NCI-H2196 (cell line): ENCODE measurements at regions not wholly inside any gene's neighbourhood (a gene's known extent, or its start where the extent isn't known, plus 50 kb on each side); places are given as distances from the start of the nearest gene placed in this dataset.
A peak's percentile ranks its signal among the peaks of the same experiment; 100 is the strongest.
"Not testable (repeated sequence)": the region's sequence is repeated elsewhere in the genome, so short reads cannot be mapped to it uniquely, and the experiment has no call there.

Experiments
- DNase-seq: peaks from one replicate; lab custom pipeline; 2025; ENCODE audit not compliant: unreplicated experiment; lab: John Stamatoyannopoulos, UW

- no peak for DNase-seq
These were observed 397.3 kb downstream of the SOX11 start for GRCh38 chr2:6089474-6089873.

- DNase-seq: no peak
These were observed 411.2 kb downstream of the SOX11 start for GRCh38 chr2:6103372-6103771.

GRCh38 chr2:6103949-6104348 is 411.8 kb downstream of the SOX11 start:
- peak; percentile 69 for DNase-seq

GRCh38 chr2:6107290-6107689 is 415.1 kb downstream of the SOX11 start:
- DNase-seq: no peak

GRCh38 chr2:6109831-6110230 is 417.6 kb downstream of the SOX11 start:
- no peak for DNase-seq

- no peak for DNase-seq
These were observed 419.6 kb downstream of the SOX11 start for GRCh38 chr2:6111781-6112261.

- no peak for DNase-seq
These were observed 421.6 kb downstream of the SOX11 start for GRCh38 chr2:6113786-6114185.

GRCh38 chr2:6127718-6128117 is 435.5 kb downstream of the SOX11 start:
- DNase-seq: no peak

GRCh38 chr2:6139142-6139541 is 447.0 kb downstream of the SOX11 start:
- no peak for DNase-seq

- DNase-seq: no peak
These were observed 447.7 kb downstream of the SOX11 start for GRCh38 chr2:6139916-6140315.

- DNase-seq: no peak
These were observed 448.3 kb downstream of the SOX11 start for GRCh38 chr2:6140509-6140908.

- no peak for DNase-seq
These were observed 451.6 kb downstream of the SOX11 start for GRCh38 chr2:6143812-6144211.

- DNase-seq: not testable (repeated sequence)
These were observed 455.0 kb downstream of the SOX11 start for GRCh38 chr2:6147215-6147614.

- no peak for DNase-seq
These were observed 456.7 kb downstream of the SOX11 start for GRCh38 chr2:6148882-6149281.

- DNase-seq: no peak
These were observed 467.4 kb downstream of the SOX11 start for GRCh38 chr2:6159606-6160005.

- no peak for DNase-seq
These were observed 471.7 kb downstream of the SOX11 start for GRCh38 chr2:6163932-6164331.

GRCh38 chr2:6164986-6165747 is 473.0 kb downstream of the SOX11 start:
- no peak for DNase-seq

GRCh38 chr2:6167592-6168138 is 475.5 kb downstream of the SOX11 start:
- DNase-seq: no peak

- DNase-seq: no peak
These were observed 476.3 kb downstream of the SOX11 start for GRCh38 chr2:6168485-6168884.

GRCh38 chr2:6171294-6171693 is 479.1 kb downstream of the SOX11 start:
- no peak for DNase-seq

- DNase-seq: no peak
These were observed 485.6 kb downstream of the SOX11 start for GRCh38 chr2:6177811-6178210.

GRCh38 chr2:6181525-6181924 is 489.3 kb downstream of the SOX11 start:
- no peak for DNase-seq

GRCh38 chr2:6181926-6182325 is 489.7 kb downstream of the SOX11 start:
- no peak for DNase-seq
